ENCODE measurements at regions not wholly inside any gene's neighbourhood (a gene's known extent, or its start where the extent isn't known, plus 50 kb on each side); places are given as distances from the start of the nearest gene placed in this dataset.

DNA sequence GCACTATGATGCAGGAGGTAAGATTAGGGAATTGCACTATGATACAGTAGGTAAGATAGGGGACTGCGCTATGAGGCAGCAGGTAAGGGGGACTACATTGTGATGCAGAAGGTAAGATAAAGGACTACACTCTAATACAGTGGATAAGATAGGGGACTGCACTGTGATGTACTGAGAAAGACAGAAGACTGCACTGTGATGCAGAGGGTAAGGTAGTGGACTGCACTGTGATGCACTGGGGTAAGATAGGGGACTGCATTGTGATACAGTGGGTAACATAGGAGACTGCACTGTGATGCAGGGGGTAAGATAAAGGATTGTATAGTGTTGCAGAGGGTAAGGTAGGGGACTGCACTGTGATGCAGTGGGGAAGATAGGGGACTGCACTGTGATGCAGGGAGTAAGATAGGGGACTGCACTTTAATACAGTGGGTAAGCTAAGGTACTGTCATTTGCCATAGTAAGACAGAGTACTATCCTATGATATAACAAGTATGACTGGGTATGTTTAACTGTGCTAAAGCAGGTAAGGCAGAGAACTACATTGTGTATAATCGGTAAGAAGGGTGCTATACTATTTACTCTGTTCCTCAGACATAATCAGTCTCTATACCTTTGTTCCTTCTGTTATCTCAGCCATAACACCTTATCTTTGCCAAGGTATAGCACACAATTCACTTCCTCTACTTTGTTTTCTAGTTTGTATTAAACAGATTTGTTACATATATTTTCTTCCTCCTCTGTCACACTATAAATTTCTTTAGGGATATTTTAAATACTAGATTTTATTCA lies 208.5 kb downstream of the BARHL2 start:
- no peak overlapping the region for H3K4me3 ChIP-seq (ENCODE audit: low read length)
- DNase-seq (ENCODE audit: low read depth, low spot score), result no peak

GRCh38 chr1:90507173-90507572 lies 209.9 kb downstream of the BARHL2 start:
- no peak overlapping the region for H3K4me3 ChIP-seq (ENCODE audit: low read length)
- DNase-seq (ENCODE audit: low read depth, low spot score), result no peak

GRCh38 chr1:90505806-90506205 lies 211.3 kb downstream of the BARHL2 start:
- H3K4me3 ChIP-seq (ENCODE audit: low read length), result no peak overlapping the region
- DNase-seq (ENCODE audit: low read depth, low spot score), result no peak

DNA sequence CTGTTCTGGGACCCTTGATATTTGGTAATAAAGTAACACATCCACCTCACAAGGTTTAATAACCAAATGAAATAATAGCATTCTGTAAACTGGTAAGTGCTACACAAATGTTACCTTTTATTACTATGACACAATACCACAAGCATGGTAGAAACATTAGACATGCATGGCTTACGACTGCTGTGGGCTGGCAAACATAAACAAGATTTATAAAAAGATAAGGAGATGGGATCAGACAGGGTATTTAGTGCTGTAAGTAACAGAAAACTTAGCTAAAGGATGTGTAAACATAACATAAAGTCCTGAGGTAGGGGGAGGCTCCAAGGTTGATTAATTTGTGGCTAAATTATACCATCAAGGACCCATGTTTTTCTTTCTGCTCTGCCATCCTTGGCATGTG lies 212.6 kb downstream of the BARHL2 start:
- no peak for DNase-seq (ENCODE audit: low read depth, low spot score)
- no peak overlapping the region for H3K4me3 ChIP-seq (ENCODE audit: low read length)

DNA sequence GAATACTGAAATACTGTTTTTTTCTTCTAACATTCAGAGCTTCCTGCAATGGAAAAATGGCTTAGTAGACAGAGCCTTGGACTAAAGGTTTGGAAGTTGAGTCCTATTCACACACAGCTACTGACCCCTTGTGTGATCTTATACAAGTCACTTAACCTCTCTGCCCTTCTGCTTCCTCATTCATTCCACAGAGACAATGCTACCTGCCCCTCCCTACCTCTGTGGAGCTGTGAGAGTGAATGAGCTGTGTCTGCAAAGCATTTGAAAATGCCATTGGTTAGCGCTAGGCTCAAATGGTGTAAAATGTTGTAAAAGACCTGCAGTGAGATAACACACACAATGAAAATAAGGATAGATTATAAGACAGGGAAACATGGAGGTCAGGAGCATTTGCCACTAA lies 214.4 kb downstream of the BARHL2 start:
- no peak overlapping the region for H3K4me3 ChIP-seq (ENCODE audit: low read length)
- DNase-seq (ENCODE audit: low read depth, low spot score), result no peak

- H3K4me3 ChIP-seq (ENCODE audit: low read length), result no peak overlapping the region
- no peak for DNase-seq (ENCODE audit: low read depth, low spot score)
These were observed 214.9 kb downstream of the BARHL2 start for GRCh38 chr1:90502194-90502593.

GRCh38 chr1:90501281-90501680 lies 215.8 kb downstream of the BARHL2 start:
- DNase-seq (ENCODE audit: low read depth, low spot score), result no peak
- H3K4me3 ChIP-seq (ENCODE audit: low read length), result no peak overlapping the region

DNA sequence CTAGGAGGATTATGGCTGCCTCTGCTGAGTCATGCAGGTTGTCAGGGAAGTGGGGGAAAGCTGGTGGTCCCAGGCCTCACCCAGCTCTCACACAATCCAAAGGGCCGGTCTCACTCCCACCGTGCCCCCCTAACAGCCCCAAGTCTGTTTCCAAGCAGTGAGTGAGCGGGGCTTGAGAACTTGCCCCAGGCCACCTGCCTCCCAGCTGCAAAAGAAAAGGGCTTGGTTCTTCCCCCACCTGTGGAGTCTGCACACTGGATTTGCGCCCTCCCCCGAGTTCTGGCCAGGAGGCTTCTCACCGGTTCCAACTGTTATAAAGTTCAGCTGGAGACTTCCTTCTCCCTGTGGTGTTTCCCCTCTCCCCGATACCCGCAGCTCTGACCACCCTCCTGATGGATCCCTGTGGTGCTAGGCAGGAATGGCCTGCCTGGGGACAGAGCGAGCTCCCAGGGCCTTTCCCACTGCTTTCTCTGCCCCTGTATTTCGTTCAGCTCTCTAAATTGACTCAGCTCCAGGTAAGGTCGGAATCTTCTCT lies 222.3 kb downstream of the BARHL2 start:
- no peak overlapping the region for H3K4me3 ChIP-seq (ENCODE audit: low read length)
- DNase-seq (ENCODE audit: low read depth, low spot score), result no peak

GRCh38 chr1:90488451-90488850 lies 228.7 kb downstream of the BARHL2 start:
- no peak for DNase-seq (ENCODE audit: low read depth, low spot score)
- H3K4me3 ChIP-seq (ENCODE audit: low read length), result no peak overlapping the region

DNA sequence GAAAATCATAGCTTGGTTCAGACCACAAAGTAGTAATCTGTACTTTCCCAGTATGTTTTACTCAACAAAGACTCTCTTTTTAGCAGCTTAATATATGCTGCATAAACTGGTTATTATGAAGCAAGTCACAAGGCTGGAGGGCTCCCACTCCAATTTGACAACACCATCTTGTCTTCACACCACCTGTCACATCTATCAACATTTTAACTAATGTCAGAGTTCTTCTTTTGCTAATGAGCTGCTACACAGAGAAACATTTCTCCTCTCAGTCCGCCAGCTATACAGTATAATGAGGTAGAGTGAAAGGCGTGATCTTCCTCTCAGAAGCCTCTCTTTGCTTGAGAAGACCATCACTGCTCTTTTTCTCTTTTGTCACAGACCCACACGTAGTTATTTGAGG lies 230.1 kb downstream of the BARHL2 start:
- H3K4me3 ChIP-seq (ENCODE audit: low read length), result no peak overlapping the region
- DNase-seq (ENCODE audit: low read depth, low spot score), result no peak

DNA sequence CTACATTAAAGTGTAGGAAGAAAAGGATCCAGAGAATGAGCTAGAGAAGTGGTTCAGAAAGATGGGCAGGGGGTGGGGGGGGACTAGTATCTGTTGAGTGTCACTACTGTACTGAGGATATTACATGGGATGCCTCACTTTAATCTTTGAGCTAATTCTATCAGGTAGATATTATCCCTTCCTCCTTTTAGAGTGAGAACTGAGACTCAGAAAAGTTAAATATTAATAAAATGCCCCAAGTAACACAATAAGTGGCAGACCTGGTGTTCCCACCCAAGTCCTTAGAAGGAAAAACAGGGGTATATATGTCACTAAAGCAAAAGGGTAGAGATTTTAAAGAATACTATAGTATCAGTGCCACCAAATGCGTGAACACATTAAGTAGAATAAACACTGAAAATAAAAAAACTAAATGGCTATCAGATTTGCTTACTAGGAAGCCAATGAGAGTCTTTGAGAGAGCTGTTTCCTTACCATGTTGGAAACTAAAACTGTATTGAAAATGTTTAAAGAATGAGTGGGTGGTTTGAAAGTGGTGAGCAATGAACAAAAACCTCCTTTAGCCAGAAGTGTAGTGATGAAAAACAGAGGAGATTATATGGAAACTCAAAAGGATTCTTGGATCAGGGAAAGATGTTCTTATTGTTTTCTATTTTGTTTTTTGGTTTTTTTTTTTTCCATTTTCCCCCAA lies 230.8 kb downstream of the BARHL2 start:
- no peak overlapping the region for H3K4me3 ChIP-seq (ENCODE audit: low read length)
- no peak for DNase-seq (ENCODE audit: low read depth, low spot score)

GRCh38 chr1:90480271-90480835 lies 236.7 kb downstream of the BARHL2 start:
- DNase-seq (ENCODE audit: low read depth, low spot score), result no peak
- no peak overlapping the region for H3K4me3 ChIP-seq (ENCODE audit: low read length)

DNA sequence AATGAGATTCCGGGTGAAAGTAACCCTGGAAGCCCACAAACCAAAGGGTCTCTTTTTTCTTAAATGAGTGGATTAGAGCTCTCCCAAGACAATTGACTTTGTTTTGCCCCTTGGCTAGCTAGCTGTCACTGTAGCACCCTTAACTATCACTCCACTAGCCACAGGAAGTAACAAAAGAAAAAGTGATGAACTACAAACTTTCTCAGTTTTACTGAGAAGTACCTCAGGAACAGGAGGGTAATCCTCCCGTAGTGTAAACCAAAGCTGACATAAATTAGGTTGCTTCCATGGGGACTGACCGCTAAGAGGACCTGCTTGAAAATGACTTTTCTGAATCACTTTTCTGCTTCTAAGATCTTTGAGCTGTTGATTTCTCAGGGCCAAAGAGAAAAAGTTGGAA lies 240.1 kb downstream of the BARHL2 start:
- DNase-seq (ENCODE audit: low read depth, low spot score), result no peak
- no peak overlapping the region for H3K4me3 ChIP-seq (ENCODE audit: low read length)

GRCh38 chr1:90476411-90476810 lies 240.7 kb downstream of the BARHL2 start:
- DNase-seq (ENCODE audit: low read depth, low spot score), result no peak
- H3K4me3 ChIP-seq (ENCODE audit: low read length), result no peak overlapping the region

GRCh38 chr1:90475631-90476030 lies 241.5 kb downstream of the BARHL2 start:
- no peak overlapping the region for H3K4me3 ChIP-seq (ENCODE audit: low read length)
- no peak for DNase-seq (ENCODE audit: low read depth, low spot score)

DNA sequence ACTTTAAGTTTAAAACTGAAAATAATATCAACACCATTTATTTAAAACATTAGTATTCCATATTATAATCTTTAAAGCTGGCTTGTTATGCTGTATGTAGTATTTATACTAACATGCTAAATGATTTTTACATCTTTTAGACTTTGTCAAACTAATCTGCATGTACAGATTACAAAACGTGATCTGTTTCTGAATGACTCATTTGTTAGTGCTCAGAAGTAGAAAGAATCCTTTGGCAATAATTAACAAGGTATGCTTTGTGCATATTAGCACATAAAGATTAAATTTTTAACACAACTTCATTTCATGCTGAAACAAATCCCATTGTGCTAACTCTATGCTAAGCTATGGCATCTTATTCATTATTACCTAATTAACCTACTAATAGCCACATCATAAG lies 242.4 kb downstream of the BARHL2 start:
- no peak overlapping the region for H3K4me3 ChIP-seq (ENCODE audit: low read length)
- no peak for DNase-seq (ENCODE audit: low read depth, low spot score)

DNA sequence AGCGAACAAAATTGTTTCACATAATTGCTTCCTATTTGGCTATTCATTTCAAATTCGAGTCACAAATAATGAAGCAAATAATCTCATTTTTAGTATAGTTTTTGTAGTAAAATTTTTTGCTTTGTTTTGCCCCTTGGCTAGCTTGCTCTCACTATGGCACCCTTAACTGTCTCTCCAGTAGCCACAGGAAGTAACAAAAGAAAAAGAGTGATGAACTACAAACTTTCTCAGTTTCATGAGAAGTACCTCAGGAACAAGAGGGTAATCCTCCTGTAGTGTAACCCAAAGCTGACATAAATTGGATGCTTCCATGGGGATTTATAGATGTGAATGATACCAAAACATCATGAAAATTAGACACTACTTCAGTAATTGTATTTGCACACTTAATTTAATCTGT lies 242.9 kb downstream of the BARHL2 start:
- H3K4me3 ChIP-seq (ENCODE audit: low read length), result no peak overlapping the region
- DNase-seq (ENCODE audit: low read depth, low spot score), result no peak

GRCh38 chr1:90472775-90473174 lies 244.3 kb downstream of the BARHL2 start:
- no peak for DNase-seq (ENCODE audit: low read depth, low spot score)
- no peak overlapping the region for H3K4me3 ChIP-seq (ENCODE audit: low read length)

DNA sequence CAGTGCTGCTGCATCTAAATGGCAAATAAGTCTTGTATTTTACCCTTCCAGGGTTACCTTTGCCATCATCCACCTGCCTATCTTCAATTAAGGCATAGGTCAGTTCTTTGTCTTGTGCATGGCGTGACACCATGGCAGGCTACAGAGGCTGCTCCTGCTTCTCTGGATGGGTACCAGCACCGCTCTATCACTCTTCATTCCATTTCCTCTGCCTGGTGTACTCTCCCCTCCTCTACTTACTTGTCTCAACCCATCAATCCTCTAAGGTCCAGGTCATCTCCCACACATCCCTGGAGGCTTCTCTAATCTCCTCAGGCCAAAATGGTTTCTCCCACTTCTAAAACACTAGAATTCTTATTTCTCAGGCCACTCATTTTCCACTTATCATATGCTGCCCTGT lies 257.5 kb downstream of the BARHL2 start:
- H3K4me3 ChIP-seq (ENCODE audit: low read length), result no peak overlapping the region
- DNase-seq (ENCODE audit: low read depth, low spot score), result no peak

DNA sequence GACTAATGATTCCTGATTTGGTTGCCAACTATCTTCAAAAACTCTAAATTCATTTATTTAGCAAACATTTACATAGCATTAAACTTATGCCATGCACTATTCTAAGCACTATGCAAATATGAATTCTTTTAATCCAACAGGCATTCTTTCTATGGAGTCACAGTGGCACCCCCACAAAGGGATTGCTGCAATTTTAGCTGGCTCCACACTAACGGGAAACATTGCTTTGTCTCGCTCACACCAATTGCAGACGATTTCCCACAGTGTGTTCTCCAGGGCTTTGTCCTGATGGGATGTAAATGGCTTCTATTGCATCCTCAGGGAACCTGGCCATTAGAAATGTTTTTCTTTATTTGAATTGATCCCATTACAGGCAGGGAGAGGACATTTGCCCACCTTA lies 259.1 kb downstream of the BARHL2 start:
- DNase-seq (ENCODE audit: low read depth, low spot score), result no peak
- H3K4me3 ChIP-seq (ENCODE audit: low read length), result no peak overlapping the region

All from Jurkat, Clone E6-1 (cell line).